ENCODE measurements at regions not wholly inside any gene's neighbourhood (a gene's known extent, or its start where the extent isn't known, plus 50 kb on each side); places are given as distances from the start of the nearest gene placed in this dataset.

- no peak overlapping the region for H3K27ac ChIP-seq (ENCODE audit: low read depth in 1 of 2, low read length in 1 of 2)
- H3K27me3 ChIP-seq (ENCODE audit: control insufficient read depth in 3 of 3, insufficient read depth in 3 of 3, low read length in 2 of 3), result no peaks in the 10 kb centered on the region
- ATAC-seq (ENCODE audit: insufficient read depth, low FRiP score), result peak; percentile 27
- H3K36me3 ChIP-seq (ENCODE audit: control insufficient read depth in 4 of 4, insufficient read depth in 4 of 4, low read length in 4 of 4), result no peaks in the 10 kb centered on the region
- no peak for TF ChIP-seq CTCF (IDR thresholded peaks at IDR 0.05; ENCODE audit: control extremely low read depth, extremely low read depth)
- DNase-seq, result no peak
- peaks cover 0 to 2% (median 0%) of the 10 kb centered on the region in 4 donors for H3K9me3 ChIP-seq (ENCODE audit: control insufficient read depth in 4 of 4, insufficient read depth in 3 of 4, low read length in 3 of 4)
- no peak overlapping the region for H3K9ac ChIP-seq (ENCODE audit: insufficient read depth in 1 of 2, low read length in 2 of 2)
- no peak overlapping the region for H3K4me3 ChIP-seq
- peaks cover 0 to 8% (median 3%) of the 10 kb centered on the region in 5 donors for H3K4me1 ChIP-seq (ENCODE audit: control insufficient read depth in 5 of 5, insufficient read depth in 5 of 5, low read length in 5 of 5)
- WGBS, 2 donors, result 14 to 18% methylated on average over 4 of the region's 4 CpGs
Observed at GRCh38 chr12:96094201-96094600, 58.8 kb upstream of the LTA4H start.

- no peak for ATAC-seq (ENCODE audit: insufficient read depth, low FRiP score)
- Histone ChIP-seq H3K4me1 (ENCODE audit: control insufficient read depth in 5 of 5, insufficient read depth in 5 of 5, low read length in 5 of 5) (peaks cover 0 to 10% (median 2%) of the 10 kb centered on the region in 5 donors), H3K36me3 (ENCODE audit: control insufficient read depth in 4 of 4, insufficient read depth in 4 of 4, low read length in 4 of 4) (no peaks in the 10 kb centered on the region), H3K4me3 (no peak overlapping the region), H3K9ac (ENCODE audit: insufficient read depth in 1 of 2, low read length in 2 of 2) (no peak overlapping the region), H3K27ac (ENCODE audit: low read depth in 1 of 2, low read length in 1 of 2) (no peak overlapping the region), H3K9me3 (ENCODE audit: control insufficient read depth in 4 of 4, insufficient read depth in 3 of 4, low read length in 3 of 4) (no peaks in the 10 kb centered on the region), H3K27me3 (ENCODE audit: control insufficient read depth in 3 of 3, insufficient read depth in 3 of 3, low read length in 2 of 3) (no peaks in the 10 kb centered on the region)
- no peak for TF ChIP-seq CTCF (IDR thresholded peaks at IDR 0.05; ENCODE audit: control extremely low read depth, extremely low read depth)
- no peak for DNase-seq
- 76 to 77% methylated on average over 2 of the region's 2 CpGs for WGBS, 2 donors
Observed at GRCh38 chr12:96098631-96099030, 63.2 kb upstream of the LTA4H start.

GRCh38 chr12:96099421-96099820, 64.0 kb upstream of the LTA4H start:
- H3K9ac ChIP-seq (ENCODE audit: insufficient read depth in 1 of 2, low read length in 2 of 2), result no peak overlapping the region
- peak overlapping the region in 1 of 2 donors; percentile 33 for H3K27ac ChIP-seq (ENCODE audit: low read depth in 1 of 2, low read length in 1 of 2)
- no peaks in the 10 kb centered on the region for H3K9me3 ChIP-seq (ENCODE audit: control insufficient read depth in 4 of 4, insufficient read depth in 3 of 4, low read length in 3 of 4)
- 44 to 50% methylated on average over 3 of the region's 3 CpGs for WGBS, 2 donors
- no peak for TF ChIP-seq CTCF (IDR thresholded peaks at IDR 0.05; ENCODE audit: control extremely low read depth, extremely low read depth)
- H3K4me3 ChIP-seq, result no peak overlapping the region
- DNase-seq (no peak), ATAC-seq (ENCODE audit: insufficient read depth, low FRiP score) (no peak)
- no peaks in the 10 kb centered on the region for H3K36me3 ChIP-seq (ENCODE audit: control insufficient read depth in 4 of 4, insufficient read depth in 4 of 4, low read length in 4 of 4)
- no peaks in the 10 kb centered on the region for H3K27me3 ChIP-seq (ENCODE audit: control insufficient read depth in 3 of 3, insufficient read depth in 3 of 3, low read length in 2 of 3)
- peaks cover 0 to 10% (median 0%) of the 10 kb centered on the region in 5 donors for H3K4me1 ChIP-seq (ENCODE audit: control insufficient read depth in 5 of 5, insufficient read depth in 5 of 5, low read length in 5 of 5)

- ATAC-seq (ENCODE audit: insufficient read depth, low FRiP score), result no peak
- 58 to 65% methylated on average over 7 of the region's 7 CpGs for WGBS, 2 donors
- Histone ChIP-seq H3K4me1 (ENCODE audit: control insufficient read depth in 5 of 5, insufficient read depth in 5 of 5, low read length in 5 of 5) (peaks cover 0 to 8% (median 0%) of the 10 kb centered on the region in 5 donors), H3K27ac (ENCODE audit: low read depth in 1 of 2, low read length in 1 of 2) (no peak overlapping the region), H3K4me3 (no peak overlapping the region), H3K9me3 (ENCODE audit: control insufficient read depth in 4 of 4, insufficient read depth in 3 of 4, low read length in 3 of 4) (no peaks in the 10 kb centered on the region), H3K36me3 (ENCODE audit: control insufficient read depth in 4 of 4, insufficient read depth in 4 of 4, low read length in 4 of 4) (no peaks in the 10 kb centered on the region), H3K9ac (ENCODE audit: insufficient read depth in 1 of 2, low read length in 2 of 2) (no peak overlapping the region), H3K27me3 (ENCODE audit: control insufficient read depth in 3 of 3, insufficient read depth in 3 of 3, low read length in 2 of 3) (no peaks in the 10 kb centered on the region)
- no peak for TF ChIP-seq CTCF (IDR thresholded peaks at IDR 0.05; ENCODE audit: control extremely low read depth, extremely low read depth)
- no peak for DNase-seq
Observed at GRCh38 chr12:96099986-96100385, 64.6 kb upstream of the LTA4H start.
